Thyroid gland (tissue), 4 donors: ENCODE measurements at regions not wholly inside any gene's neighbourhood (a gene's known extent, or its start where the extent isn't known, plus 50 kb on each side); places are given as distances from the start of the nearest gene placed in this dataset.

Experiments used
- DNase-seq, 2 donors: peaks; one replicate each; pipeline ENCODE4 v3.0.0-alpha.2; 2019
- H3K27ac ChIP-seq, 3 donors: fragments of 200-600 bp; sonication (generic); 1 replicate in 2 of 3; 2 replicates in 1 of 3; pipeline ENCODE4 v1.5.1; 2016 to 2019; ENCODE audit warnings: mild to moderate bottlenecking in 1 of 3, moderate library complexity in 1 of 3
- H3K27me3 ChIP-seq: fragments of 200-600 bp; sonication (generic); one replicate; pipeline ENCODE4 v1.5.1; 2019
- H3K36me3 ChIP-seq, 2 donors: fragments of 200-600 bp; sonication (generic); one replicate each; pipeline ENCODE4 v1.5.1; 2016 to 2019
- H3K4me1 ChIP-seq, 2 donors: fragments of 200-600 bp; sonication (generic); one replicate each; pipeline ENCODE4 v1.5.1; 2017 to 2019
- H3K4me3 ChIP-seq, 3 donors: fragments of 200-600 bp; sonication (generic); replicated peaks in 1 of 3; 1 replicate in 2 of 3; 2 replicates in 1 of 3; pipeline ENCODE4 v1.5.1; 2016; ENCODE audit warnings: mild to moderate bottlenecking in 1 of 3
- H3K9me3 ChIP-seq: fragments of 200-600 bp; sonication (generic); one replicate; pipeline ENCODE4 v1.5.1; 2017
- POLR2A ChIP-seq, 2 donors: fragments of 450-650 bp; IDR thresholded peaks; one replicate each; pipeline ENCODE4 v1.6.1; 2017; ENCODE audit warnings: antibody characterized with exemption in 2 of 2, mild to moderate bottlenecking in 2 of 2, moderate library complexity in 1 of 2
- WGBS, 2 donors: methylation state at CpG; one replicate each; pipeline ENCODE4 v1.1.5; 2017; 5-methylcytosine and 5-hydroxymethylcytosine counted together
- intact Hi-C: fragments of 100-400 bp; cut with DNase I; formaldehyde crosslinking; loops from one replicate; pipeline ENCODE4 v1.15.1; 2023
- TF ChIP-seq, protein P1 (sequence below), 6 experiments: fragments of 200-600 bp in 3 of 6; fragments of 450-650 bp in 3 of 6; sonication (generic) in 3 of 6; IDR thresholded peaks; one replicate each; pipeline ENCODE4 v1.5.1; 2016 to 2019; ENCODE audit warnings: antibody characterized with exemption in 6 of 6, mild to moderate bottlenecking in 2 of 6, inconsistent platforms in 1 of 6, moderate library complexity in 1 of 6

DNA sequence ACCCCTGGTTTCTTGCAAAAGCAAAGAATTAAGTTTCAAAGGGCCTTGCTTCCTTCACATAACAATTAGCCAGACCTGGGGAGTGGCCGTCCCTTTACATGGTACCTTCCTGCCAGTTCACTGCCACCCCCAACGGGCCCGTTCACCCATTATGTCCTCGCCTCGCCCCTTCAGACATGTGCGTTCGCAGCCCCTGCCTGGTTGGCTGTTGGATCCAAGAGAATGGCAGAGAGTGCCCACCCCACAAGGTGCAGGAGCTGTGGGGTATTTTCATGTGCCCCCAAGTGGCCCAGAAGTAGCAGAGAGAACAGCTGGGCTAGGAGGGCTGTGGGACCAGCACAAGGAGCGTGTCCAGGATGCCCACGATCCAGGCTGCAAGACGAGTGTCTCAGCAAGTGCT lies 422.9 kb upstream of the SULF2 start:
- Histone ChIP-seq H3K4me1 (no peaks in the 10 kb centered on the region), H3K9me3 (no peaks in the 10 kb centered on the region), H3K4me3 (no peak overlapping the region), H3K27ac (no peak overlapping the region), H3K36me3 (no peaks in the 10 kb centered on the region), H3K27me3 (no peaks in the 10 kb centered on the region)
- 92 to 93% methylated on average over 9 to 10 of the region's 10 CpGs for WGBS, 2 donors
- no peak for DNase-seq
- intact Hi-C loops = no loop called here
- TF ChIP-seq, protein P1, sequence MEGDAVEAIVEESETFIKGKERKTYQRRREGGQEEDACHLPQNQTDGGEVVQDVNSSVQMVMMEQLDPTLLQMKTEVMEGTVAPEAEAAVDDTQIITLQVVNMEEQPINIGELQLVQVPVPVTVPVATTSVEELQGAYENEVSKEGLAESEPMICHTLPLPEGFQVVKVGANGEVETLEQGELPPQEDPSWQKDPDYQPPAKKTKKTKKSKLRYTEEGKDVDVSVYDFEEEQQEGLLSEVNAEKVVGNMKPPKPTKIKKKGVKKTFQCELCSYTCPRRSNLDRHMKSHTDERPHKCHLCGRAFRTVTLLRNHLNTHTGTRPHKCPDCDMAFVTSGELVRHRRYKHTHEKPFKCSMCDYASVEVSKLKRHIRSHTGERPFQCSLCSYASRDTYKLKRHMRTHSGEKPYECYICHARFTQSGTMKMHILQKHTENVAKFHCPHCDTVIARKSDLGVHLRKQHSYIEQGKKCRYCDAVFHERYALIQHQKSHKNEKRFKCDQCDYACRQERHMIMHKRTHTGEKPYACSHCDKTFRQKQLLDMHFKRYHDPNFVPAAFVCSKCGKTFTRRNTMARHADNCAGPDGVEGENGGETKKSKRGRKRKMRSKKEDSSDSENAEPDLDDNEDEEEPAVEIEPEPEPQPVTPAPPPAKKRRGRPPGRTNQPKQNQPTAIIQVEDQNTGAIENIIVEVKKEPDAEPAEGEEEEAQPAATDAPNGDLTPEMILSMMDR (IDR thresholded peaks at IDR 0.05) = no peak
- TF ChIP-seq POLR2A (IDR thresholded peaks at IDR 0.05) = no peak

DNA sequence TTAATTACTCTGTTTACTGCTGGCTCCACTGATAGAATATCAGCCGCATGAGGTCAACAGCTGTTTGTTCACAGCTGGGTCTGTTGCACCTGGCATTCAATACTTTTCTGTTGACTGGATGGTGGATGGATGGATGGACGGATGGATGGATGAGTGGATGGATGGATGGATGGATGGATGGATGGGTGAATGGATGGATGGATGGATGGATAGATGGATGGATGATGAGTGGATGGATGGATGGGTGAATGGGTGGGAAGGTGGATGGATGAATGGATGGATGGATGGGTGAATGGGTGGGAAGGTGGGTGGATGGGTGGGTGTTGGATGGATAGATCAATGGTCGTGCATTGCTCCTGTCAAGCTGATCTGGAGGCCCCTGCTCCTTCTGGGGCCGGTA lies 422.2 kb upstream of the SULF2 start:
- H3K27ac ChIP-seq = no peak overlapping the region
- TF ChIP-seq POLR2A (IDR thresholded peaks at IDR 0.05) = no peak
- TF ChIP-seq, protein P1 (IDR thresholded peaks at IDR 0.05) = no peak
- no peak for DNase-seq
- H3K27me3 ChIP-seq = no peaks in the 10 kb centered on the region
- H3K36me3 ChIP-seq = no peaks in the 10 kb centered on the region
- no peaks in the 10 kb centered on the region for H3K4me1 ChIP-seq
- no peaks in the 10 kb centered on the region for H3K9me3 ChIP-seq
- no peak overlapping the region for H3K4me3 ChIP-seq
- intact Hi-C loops = no loop called here
- 84 to 85% methylated on average over 4 of the region's 4 CpGs for WGBS, 2 donors

DNA sequence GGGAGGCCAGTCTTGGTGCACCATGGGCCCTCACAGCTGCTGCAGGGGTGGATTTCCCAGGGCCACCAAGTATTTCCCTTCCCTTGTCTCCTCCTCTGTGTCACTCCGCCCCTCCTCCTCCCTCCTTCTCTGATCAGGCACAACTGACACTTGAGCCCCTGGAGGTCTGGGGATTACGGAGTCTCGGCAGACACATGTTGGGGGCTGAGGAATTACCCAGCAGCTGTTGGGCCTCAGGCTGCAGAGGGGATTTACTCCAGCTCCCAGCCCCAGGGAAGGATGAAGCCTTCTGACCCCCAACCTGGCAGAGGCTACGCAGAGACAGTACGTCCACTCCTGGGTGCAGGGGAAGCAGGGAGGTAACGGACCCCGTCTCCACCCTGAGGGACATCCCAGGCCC lies 420.5 kb upstream of the SULF2 start:
- WGBS, 2 donors = 86 to 87% methylated on average over 7 of the region's 7 CpGs
- Histone ChIP-seq H3K4me1 (no peaks in the 10 kb centered on the region), H3K4me3 (no peak overlapping the region), H3K36me3 (no peaks in the 10 kb centered on the region), H3K27ac (no peak overlapping the region), H3K9me3 (no peaks in the 10 kb centered on the region), H3K27me3 (no peaks in the 10 kb centered on the region)
- TF ChIP-seq, protein P1 (IDR thresholded peaks at IDR 0.05) = no peak
- no peak for TF ChIP-seq POLR2A (IDR thresholded peaks at IDR 0.05)
- DNase-seq = no peak
- intact Hi-C loops = no loop called here

DNA sequence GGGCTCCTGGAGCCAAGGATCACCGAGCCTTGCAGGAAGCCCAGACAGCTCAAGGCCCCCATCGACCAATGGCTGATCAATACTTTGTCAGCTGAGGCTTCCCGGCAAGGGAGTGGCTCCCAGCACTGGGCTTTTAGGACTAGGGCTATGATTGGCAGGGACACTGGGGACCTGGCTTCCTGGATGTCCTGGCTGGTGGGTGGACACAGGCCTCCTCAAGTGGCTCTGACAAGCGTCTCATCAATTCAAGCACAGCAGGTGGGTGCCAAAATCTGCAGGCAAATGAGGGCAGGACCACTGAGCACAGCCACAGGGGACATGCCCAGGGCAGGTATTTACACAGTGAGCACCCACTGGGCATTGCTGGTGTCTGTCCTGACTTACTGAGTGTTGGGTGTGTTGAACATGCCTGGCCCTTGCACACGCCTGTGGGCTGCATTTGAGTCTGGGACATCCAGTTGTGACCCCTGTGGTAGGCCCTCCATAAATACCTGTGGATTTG lies 420.1 kb upstream of the SULF2 start:
- no peaks in the 10 kb centered on the region for H3K27me3 ChIP-seq
- no peaks in the 10 kb centered on the region for H3K4me1 ChIP-seq
- no peaks in the 10 kb centered on the region for H3K9me3 ChIP-seq
- intact Hi-C loops = no loop called here
- H3K4me3 ChIP-seq = no peak overlapping the region
- no peak overlapping the region for H3K27ac ChIP-seq
- 82 to 88% methylated on average over 2 to 5 of the region's 5 CpGs for WGBS, 2 donors
- no peak for TF ChIP-seq POLR2A (IDR thresholded peaks at IDR 0.05)
- H3K36me3 ChIP-seq = no peaks in the 10 kb centered on the region
- DNase-seq = no peak

DNA sequence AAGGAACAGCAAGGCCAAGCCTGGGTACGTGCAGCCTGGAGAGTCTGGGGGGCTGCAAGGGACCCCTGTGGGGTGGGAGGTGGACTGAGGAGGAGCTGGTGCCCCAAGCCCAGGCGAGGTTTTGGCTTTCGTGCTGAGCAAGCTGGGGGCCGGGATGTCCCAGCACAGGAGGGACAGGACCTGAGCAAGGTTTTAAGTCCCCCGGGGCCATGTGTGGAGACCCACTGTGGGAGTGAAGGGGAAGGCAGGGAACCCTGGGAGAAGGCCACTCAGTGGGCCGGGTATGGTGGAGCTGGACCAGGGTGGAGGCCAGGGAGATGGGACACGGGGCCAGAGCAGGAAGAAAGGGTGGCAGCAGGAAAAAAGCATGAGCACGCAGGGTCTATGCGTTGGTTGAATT lies 419.2 kb upstream of the SULF2 start:
- Histone ChIP-seq H3K4me1 (no peaks in the 10 kb centered on the region), H3K9me3 (no peaks in the 10 kb centered on the region), H3K27me3 (no peaks in the 10 kb centered on the region), H3K27ac (no peak overlapping the region), H3K4me3 (no peak overlapping the region), H3K36me3 (no peaks in the 10 kb centered on the region)
- no peak for DNase-seq
- intact Hi-C loops = no loop called here
- no peak for TF ChIP-seq POLR2A (IDR thresholded peaks at IDR 0.05)
- whole genome bisulfite sequencing, 2 donors = 90 to 92% methylated on average over 9 of the region's 9 CpGs

DNA sequence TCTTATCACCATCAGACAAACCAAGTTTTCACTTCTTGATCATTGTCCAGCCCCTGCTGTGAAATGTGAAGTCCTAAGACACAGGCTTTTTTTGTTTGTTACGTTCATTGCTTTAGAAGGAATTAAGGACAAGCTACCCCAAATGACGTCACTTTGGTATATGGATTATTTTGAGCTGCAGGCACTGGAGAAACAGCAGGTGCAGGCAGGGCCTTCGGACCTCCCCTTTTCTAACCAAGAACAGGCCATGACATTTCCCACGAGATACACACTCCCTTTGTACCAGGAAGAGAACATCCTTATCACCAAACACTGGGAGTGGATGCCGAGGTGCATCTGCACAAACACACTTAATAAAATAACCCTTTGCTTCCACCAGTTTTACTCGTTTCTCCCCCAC lies 418.0 kb upstream of the SULF2 start:
- no peak overlapping the region for H3K4me3 ChIP-seq
- H3K36me3 ChIP-seq = no peaks in the 10 kb centered on the region
- no peak overlapping the region for H3K27ac ChIP-seq
- H3K9me3 ChIP-seq = no peaks in the 10 kb centered on the region
- DNase-seq = no peak
- no peaks in the 10 kb centered on the region for H3K27me3 ChIP-seq
- H3K4me1 ChIP-seq = no peaks in the 10 kb centered on the region
- intact Hi-C loops = no loop called here
- TF ChIP-seq, protein P1 (IDR thresholded peaks at IDR 0.05) = no peak
- no peak for TF ChIP-seq POLR2A (IDR thresholded peaks at IDR 0.05)
- WGBS, 2 donors = 81 to 83% methylated on average over 6 of the region's 6 CpGs
